ENCODE measurements at regions not wholly inside any gene's neighbourhood (a gene's known extent, or its start where the extent isn't known, plus 50 kb on each side); places are given as distances from the start of the nearest gene placed in this dataset.

- Mint-ChIP-seq H3K27ac (no peak overlapping the region; a peak in 1 of 7 replicates), H3K4me3 (no peak overlapping the region), H3K4me1 (no peaks in the 10 kb centered on the region), H3K9me3 (no peaks in the 10 kb centered on the region; a peak in 2 of 5 replicates), H3K36me3 (ENCODE audit: insufficient read depth in 1 of 3, low read depth in 3 of 3) (no peaks in the 10 kb centered on the region), H3K27me3 (ENCODE audit: low read depth) (no peaks in the 10 kb centered on the region)
- TF ChIP-seq CTCF (conservative IDR thresholded peaks at IDR 0.05), result no peak
- Histone ChIP-seq H2BK20ac (ENCODE audit: low read depth, low read length, poor library complexity, severe bottlenecking) (no peak overlapping the region), H3K14ac (ENCODE audit: insufficient read depth, low read length) (no peak overlapping the region), H2BK120ac (ENCODE audit: low read depth, low read length, poor library complexity, severe bottlenecking) (no peak overlapping the region), H2BK12ac (ENCODE audit: insufficient read length, low read depth, low read length) (no peak overlapping the region), H3K9me3 (ENCODE audit: control insufficient read depth, low read depth, low read length) (no peaks in the 10 kb centered on the region), H4K20me1 (ENCODE audit: control insufficient read depth, insufficient read depth, insufficient read length) (no peaks in the 10 kb centered on the region), H3K9ac (ENCODE audit: extremely low read depth, insufficient read length, low read length) (no peak overlapping the region), H3K56ac (ENCODE audit: insufficient read length, low read depth, low read length) (no peak overlapping the region), H3K27me3 (ENCODE audit: insufficient read depth, low read length) (no peaks in the 10 kb centered on the region), H3K4me2 (ENCODE audit: insufficient read depth, insufficient read length, low read length) (no peak overlapping the region), H2AFZ (ENCODE audit: low read length) (no peak overlapping the region), H3K4ac (ENCODE audit: low read depth, low read length) (no peak overlapping the region), H3K79me1 (ENCODE audit: insufficient read depth, low read depth, low read length, poor library complexity, severe bottlenecking) (no peaks in the 10 kb centered on the region), H3K18ac (ENCODE audit: insufficient read length, low read depth, low read length) (no peak overlapping the region), H4K91ac (ENCODE audit: insufficient read length, low read depth, low read length) (no peak overlapping the region), H2BK15ac (ENCODE audit: low read depth, low read length) (no peak overlapping the region), H2AK5ac (ENCODE audit: insufficient read length, low read length) (no peak overlapping the region), H3K27ac (ENCODE audit: insufficient read length, low read depth, low read length) (no peak overlapping the region), H3K4me1 (ENCODE audit: insufficient read depth, low read length) (no peaks in the 10 kb centered on the region), H3K23me2 (ENCODE audit: insufficient read length, low read depth, low read length, poor library complexity, severe bottlenecking) (no peaks in the 10 kb centered on the region), H2BK5ac (ENCODE audit: insufficient read length, low read length) (no peak overlapping the region), H4K8ac (replicated peaks; ENCODE audit: insufficient read length, low read depth, low read length) (no peak overlapping the region), H3T11ph (ENCODE audit: low read length) (no peak overlapping the region), H3K23ac (ENCODE audit: insufficient read length, low read depth, low read length) (no peak overlapping the region), H4K5ac (ENCODE audit: insufficient read length, low read depth, low read length) (no peak overlapping the region), H3K79me2 (ENCODE audit: insufficient read depth, low read length) (no peaks in the 10 kb centered on the region)
- no CpG with 5 or more reads among the region's 2 CpGs for WGBS (ENCODE audit: extremely low coverage, insufficient read length, low lambda C conversion rate)
- DNase-seq, result no peak
These were observed 339.0 kb upstream of the ETAA1 start for GRCh38 chr2:67057901-67058703.

Measured in H9 (cell line).